Thyroid gland (tissue), 4 donors: ENCODE measurements at regions not wholly inside any gene's neighbourhood (a gene's known extent, or its start where the extent isn't known, plus 50 kb on each side); places are given as distances from the start of the nearest gene placed in this dataset.
"Not testable (repeated sequence)": the region's sequence is repeated elsewhere in the genome, so short reads cannot be mapped to it uniquely, and the experiment has no call there.

ENCODE experiments used
- DNase-seq, 2 donors: peaks; one replicate each; pipeline ENCODE4 v3.0.0-alpha.2; 2019
- H3K27ac ChIP-seq, 3 donors: fragments of 200-600 bp; sonication (generic); 1 replicate in 2 of 3; 2 replicates in 1 of 3; pipeline ENCODE4 v1.5.1; 2016 to 2019; ENCODE audit warnings: mild to moderate bottlenecking in 1 of 3, moderate library complexity in 1 of 3
- H3K27me3 ChIP-seq: fragments of 200-600 bp; sonication (generic); one replicate; pipeline ENCODE4 v1.5.1; 2019
- H3K36me3 ChIP-seq, 2 donors: fragments of 200-600 bp; sonication (generic); one replicate each; pipeline ENCODE4 v1.5.1; 2016 to 2019
- H3K4me1 ChIP-seq, 2 donors: fragments of 200-600 bp; sonication (generic); one replicate each; pipeline ENCODE4 v1.5.1; 2017 to 2019
- H3K4me3 ChIP-seq, 3 donors: fragments of 200-600 bp; sonication (generic); replicated peaks in 1 of 3; 1 replicate in 2 of 3; 2 replicates in 1 of 3; pipeline ENCODE4 v1.5.1; 2016; ENCODE audit warnings: mild to moderate bottlenecking in 1 of 3
- H3K9me3 ChIP-seq: fragments of 200-600 bp; sonication (generic); one replicate; pipeline ENCODE4 v1.5.1; 2017
- POLR2A ChIP-seq, 2 donors: fragments of 450-650 bp; IDR thresholded peaks; one replicate each; pipeline ENCODE4 v1.6.1; 2017; ENCODE audit warnings: antibody characterized with exemption in 2 of 2, mild to moderate bottlenecking in 2 of 2, moderate library complexity in 1 of 2
- WGBS, 2 donors: methylation state at CpG; one replicate each; pipeline ENCODE4 v1.1.5; 2017; 5-methylcytosine and 5-hydroxymethylcytosine counted together
- intact Hi-C: fragments of 100-400 bp; cut with DNase I; formaldehyde crosslinking; loops from one replicate; pipeline ENCODE4 v1.15.1; 2023
- TF ChIP-seq, protein P1 (sequence below), 6 experiments: fragments of 200-600 bp in 3 of 6; fragments of 450-650 bp in 3 of 6; sonication (generic) in 3 of 6; IDR thresholded peaks; one replicate each; pipeline ENCODE4 v1.5.1; 2016 to 2019; ENCODE audit warnings: antibody characterized with exemption in 6 of 6, mild to moderate bottlenecking in 2 of 6, inconsistent platforms in 1 of 6, moderate library complexity in 1 of 6

DNA sequence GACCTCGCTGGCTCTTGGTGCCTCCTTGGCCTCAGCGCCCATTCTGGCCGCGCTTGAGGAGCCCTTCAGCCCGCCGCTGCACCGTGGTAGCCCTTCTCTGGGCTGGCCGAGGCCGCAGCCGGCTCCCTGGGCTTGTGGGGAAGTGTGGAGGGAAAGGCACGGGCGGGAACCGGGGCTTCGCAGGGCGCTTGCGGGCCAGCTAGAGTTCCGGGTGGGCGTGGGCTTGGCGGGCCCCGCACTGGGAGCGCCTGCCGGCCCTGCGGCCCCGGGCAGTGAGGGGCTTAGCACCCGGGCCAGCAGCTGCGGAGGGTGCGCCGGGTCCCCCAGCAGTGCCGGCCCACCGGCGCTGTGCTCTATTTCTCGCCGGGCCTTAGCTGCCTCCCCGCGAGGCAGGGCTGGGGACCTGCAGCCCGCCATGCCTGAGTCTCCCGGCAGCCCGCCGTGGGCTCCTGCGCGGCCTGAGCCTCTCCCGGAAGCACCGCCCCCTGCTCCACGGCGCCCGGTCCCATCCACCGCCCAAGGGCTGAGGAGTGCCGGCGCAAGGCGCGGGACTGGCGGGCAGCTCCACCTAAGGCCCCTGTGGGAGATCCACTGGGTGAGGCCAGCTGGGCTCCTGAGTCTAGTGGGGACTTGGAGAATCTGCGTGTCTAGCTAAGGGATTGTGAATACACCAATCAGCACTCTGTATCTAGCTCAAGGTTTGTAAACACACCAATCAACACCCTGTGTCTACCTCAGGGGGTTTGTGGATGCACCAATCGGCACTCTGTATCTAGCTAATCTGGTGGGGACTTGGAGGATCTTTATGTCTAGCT, 141.1 kb downstream of the SLCO4C1 start:
- DNase-seq: peak in 1 of 2 donors; percentile 2
- H3K4me3 ChIP-seq, intact Hi-C loops: not testable (repeated sequence)

DNA sequence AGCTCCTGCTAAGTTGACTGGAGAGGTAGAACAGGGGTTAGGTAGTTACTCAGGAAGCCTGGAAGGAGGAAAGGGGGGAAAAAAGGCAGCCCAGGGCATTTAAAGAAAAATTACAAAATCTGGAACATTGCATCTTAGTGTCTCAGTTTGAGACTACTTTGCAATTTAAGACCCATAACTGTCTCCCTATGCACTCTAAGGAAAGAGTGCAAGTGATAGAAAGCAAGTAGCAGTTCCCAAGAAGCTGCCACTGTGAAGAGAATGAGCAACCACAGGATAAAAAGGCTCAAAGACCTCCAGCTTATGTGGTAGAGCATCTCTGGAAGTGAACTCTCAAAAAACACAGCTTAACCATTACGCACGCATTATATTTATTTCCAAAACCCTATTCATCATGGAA, 141.8 kb downstream of the SLCO4C1 start:
- Histone ChIP-seq H3K4me3 (no peak overlapping the region), H3K27me3 (no peaks in the 10 kb centered on the region), H3K9me3 (no peaks in the 10 kb centered on the region), H3K4me1 (no peaks in the 10 kb centered on the region), H3K27ac (no peak overlapping the region), H3K36me3 (no peaks in the 10 kb centered on the region)
- TF ChIP-seq, protein P1, sequence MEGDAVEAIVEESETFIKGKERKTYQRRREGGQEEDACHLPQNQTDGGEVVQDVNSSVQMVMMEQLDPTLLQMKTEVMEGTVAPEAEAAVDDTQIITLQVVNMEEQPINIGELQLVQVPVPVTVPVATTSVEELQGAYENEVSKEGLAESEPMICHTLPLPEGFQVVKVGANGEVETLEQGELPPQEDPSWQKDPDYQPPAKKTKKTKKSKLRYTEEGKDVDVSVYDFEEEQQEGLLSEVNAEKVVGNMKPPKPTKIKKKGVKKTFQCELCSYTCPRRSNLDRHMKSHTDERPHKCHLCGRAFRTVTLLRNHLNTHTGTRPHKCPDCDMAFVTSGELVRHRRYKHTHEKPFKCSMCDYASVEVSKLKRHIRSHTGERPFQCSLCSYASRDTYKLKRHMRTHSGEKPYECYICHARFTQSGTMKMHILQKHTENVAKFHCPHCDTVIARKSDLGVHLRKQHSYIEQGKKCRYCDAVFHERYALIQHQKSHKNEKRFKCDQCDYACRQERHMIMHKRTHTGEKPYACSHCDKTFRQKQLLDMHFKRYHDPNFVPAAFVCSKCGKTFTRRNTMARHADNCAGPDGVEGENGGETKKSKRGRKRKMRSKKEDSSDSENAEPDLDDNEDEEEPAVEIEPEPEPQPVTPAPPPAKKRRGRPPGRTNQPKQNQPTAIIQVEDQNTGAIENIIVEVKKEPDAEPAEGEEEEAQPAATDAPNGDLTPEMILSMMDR (IDR thresholded peaks at IDR 0.05): no peak
- TF ChIP-seq POLR2A (IDR thresholded peaks at IDR 0.05): no peak
- intact Hi-C loops: no loop called here
- WGBS, 2 donors: 84 to 94% methylated on average over 2 of the region's 2 CpGs
- no peak for DNase-seq

More for the DNA sequence above, 141.1 kb downstream of the SLCO4C1 start:
- H3K36me3 ChIP-seq, H3K9me3 ChIP-seq, H3K27me3 ChIP-seq, H3K27ac ChIP-seq, H3K4me1 ChIP-seq: not testable (repeated sequence)
- 86 to 92% methylated on average over 18 to 33 of the region's 54 CpGs for WGBS, 2 donors

- Histone ChIP-seq H3K4me1 (no peaks in the 10 kb centered on the region), H3K27me3 (no peaks in the 10 kb centered on the region), H3K36me3 (no peaks in the 10 kb centered on the region), H3K27ac (no peak overlapping the region), H3K4me3 (no peak overlapping the region), H3K9me3 (no peaks in the 10 kb centered on the region)
- intact Hi-C loops: no loop called here
- 55 to 58% methylated on average over 5 of the region's 5 CpGs for WGBS, 2 donors
- TF ChIP-seq POLR2A (IDR thresholded peaks at IDR 0.05): no peak
- TF ChIP-seq, protein P1 (IDR thresholded peaks at IDR 0.05): peak in 2 of 6 experiments; percentile 37 to 48
- DNase-seq: no peak
These were observed 142.9 kb downstream of the SLCO4C1 start for GRCh38 chr5:102153003-102153759.

DNA sequence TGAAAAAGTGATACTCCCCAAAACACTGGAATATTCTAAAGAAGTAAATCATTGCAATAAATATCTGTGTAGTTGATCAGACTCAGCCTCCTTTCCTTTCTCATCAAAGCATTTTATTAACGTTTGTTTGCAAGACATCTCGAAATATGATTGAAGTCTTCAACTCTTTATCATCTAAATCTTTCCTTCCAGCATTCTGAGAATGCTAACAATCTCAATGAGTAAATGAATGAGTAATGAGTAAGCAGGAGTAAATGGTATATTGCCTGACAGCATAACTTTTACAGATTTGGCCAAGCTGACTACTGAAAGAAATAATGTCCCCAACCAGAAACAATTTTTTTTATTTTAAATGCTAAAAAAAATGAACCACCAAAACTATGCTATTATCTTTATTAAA, 157.1 kb downstream of the SLCO4C1 start:
- no peak overlapping the region for H3K27ac ChIP-seq
- no peak for TF ChIP-seq POLR2A (IDR thresholded peaks at IDR 0.05)
- TF ChIP-seq, protein P1 (IDR thresholded peaks at IDR 0.05): no peak
- WGBS, 2 donors: 76 to 87% methylated on average over 2 of the region's 2 CpGs

GRCh38 chr5:102138243-102138653, 157.8 kb downstream of the SLCO4C1 start:
- Histone ChIP-seq H3K4me1 (no peaks in the 10 kb centered on the region), H3K27me3 (no peaks in the 10 kb centered on the region), H3K9me3 (no peaks in the 10 kb centered on the region), H3K27ac (no peak overlapping the region), H3K4me3 (no peak overlapping the region), H3K36me3 (no peaks in the 10 kb centered on the region)
- intact Hi-C loops: no loop called here
- WGBS, 2 donors: 80 to 86% methylated on average over 4 of the region's 4 CpGs
- TF ChIP-seq, protein P1 (IDR thresholded peaks at IDR 0.05): no peak
- TF ChIP-seq POLR2A (IDR thresholded peaks at IDR 0.05): no peak
- DNase-seq: no peak

More for the DNA sequence above, 157.1 kb downstream of the SLCO4C1 start:
- intact Hi-C loops: no loop called here
- Histone ChIP-seq H3K27me3 (no peaks in the 10 kb centered on the region), H3K4me3 (no peak overlapping the region), H3K36me3 (no peaks in the 10 kb centered on the region), H3K9me3 (no peaks in the 10 kb centered on the region), H3K4me1 (no peaks in the 10 kb centered on the region)
- DNase-seq: no peak
